Muscle of leg (tissue), 3 donors: ENCODE measurements at regions not wholly inside any gene's neighbourhood (a gene's known extent, or its start where the extent isn't known, plus 50 kb on each side); places are given as distances from the start of the nearest gene placed in this dataset.
A peak's percentile ranks its signal among the peaks of the same experiment; 100 is the strongest.

ENCODE experiments used
- DNase-seq: peaks from one replicate; pipeline ENCODE4 v3.0.0; 2013
- H3K27ac ChIP-seq: one replicate; pipeline ENCODE4 v1.5.1; 2013; ENCODE audit warnings: mild to moderate bottlenecking, low read length, control low read depth
- H3K27me3 ChIP-seq: one replicate; pipeline ENCODE4 v1.6.1; 2013; ENCODE audit warnings: low read length; ENCODE audit not compliant: control insufficient read depth, insufficient read depth
- H3K36me3 ChIP-seq: one replicate; pipeline ENCODE4 v1.6.1; 2013; ENCODE audit warnings: low read length; ENCODE audit not compliant: control insufficient read depth, insufficient read depth
- H3K4me1 ChIP-seq: one replicate; pipeline ENCODE4 v1.6.1; 2013; ENCODE audit warnings: low read length; ENCODE audit not compliant: control insufficient read depth, insufficient read depth
- H3K4me3 ChIP-seq: one replicate; pipeline ENCODE4 v1.5.1; 2013; ENCODE audit warnings: low read length, control low read depth
- H3K9me3 ChIP-seq: replicated peaks from 2 replicates; pipeline ENCODE4 v1.6.1; 2013; ENCODE audit warnings: low read depth, low read length; ENCODE audit not compliant: control insufficient read depth
- WGBS: methylation state at CpG from one replicate; pipeline ENCODE4 v1.1.5; 2013; ENCODE audit warnings: missing lambda C conversion rate; ENCODE audit not compliant: insufficient coverage; 5-methylcytosine and 5-hydroxymethylcytosine counted together

- H3K4me3 ChIP-seq, result no peak overlapping the region
- no peaks in the 10 kb centered on the region for H3K36me3 ChIP-seq
- H3K27ac ChIP-seq, result no peak overlapping the region
- no peaks in the 10 kb centered on the region for H3K9me3 ChIP-seq
- DNase-seq, result no peak
- no peaks in the 10 kb centered on the region for H3K4me1 ChIP-seq
- 84% methylated on average over 4 of the region's 5 CpGs for WGBS
- no peaks in the 10 kb centered on the region for H3K27me3 ChIP-seq
These were observed 427.9 kb downstream of the STIM2 start for GRCh38 chr4:27288496-27288895.

- no peak overlapping the region for H3K27ac ChIP-seq
- H3K27me3 ChIP-seq, result no peaks in the 10 kb centered on the region
- H3K9me3 ChIP-seq, result no peaks in the 10 kb centered on the region
- H3K4me1 ChIP-seq, result no peaks in the 10 kb centered on the region
- no peak for DNase-seq
- no CpG with 5 or more reads among the region's 3 CpGs for WGBS
- no peaks in the 10 kb centered on the region for H3K36me3 ChIP-seq
- H3K4me3 ChIP-seq, result no peak overlapping the region
These were observed 429.1 kb downstream of the STIM2 start for GRCh38 chr4:27289704-27290103.

GRCh38 chr4:27293831-27294230, 433.2 kb downstream of the STIM2 start:
- DNase-seq, result no peak
- no CpG with 5 or more reads among the region's 4 CpGs for WGBS
- no peaks in the 10 kb centered on the region for H3K9me3 ChIP-seq
- H3K4me3 ChIP-seq, result no peak overlapping the region
- no peaks in the 10 kb centered on the region for H3K27me3 ChIP-seq
- no peaks in the 10 kb centered on the region for H3K4me1 ChIP-seq
- H3K27ac ChIP-seq, result no peak overlapping the region
- H3K36me3 ChIP-seq, result no peaks in the 10 kb centered on the region

- Histone ChIP-seq H3K9me3 (peaks cover 3% of the 10 kb centered on the region), H3K36me3 (no peaks in the 10 kb centered on the region), H3K27ac (no peak overlapping the region), H3K4me3 (no peak overlapping the region), H3K27me3 (no peaks in the 10 kb centered on the region), H3K4me1 (no peaks in the 10 kb centered on the region)
- no CpG with 5 or more reads among the region's 1 CpG for WGBS
- no peak for DNase-seq
These were observed 444.1 kb downstream of the STIM2 start for GRCh38 chr4:27304751-27305150.

GRCh38 chr4:27305246-27305645, 444.6 kb downstream of the STIM2 start:
- DNase-seq, result no peak
- no peaks in the 10 kb centered on the region for H3K4me1 ChIP-seq
- no peaks in the 10 kb centered on the region for H3K27me3 ChIP-seq
- no CpG with 5 or more reads among the region's 1 CpG for WGBS
- no peak overlapping the region for H3K4me3 ChIP-seq
- H3K9me3 ChIP-seq, result peaks cover 3% of the 10 kb centered on the region
- H3K36me3 ChIP-seq, result no peaks in the 10 kb centered on the region
- no peak overlapping the region for H3K27ac ChIP-seq

- no peak for DNase-seq
- WGBS, result 75% methylated on average over 4 of the region's 6 CpGs
- H3K36me3 ChIP-seq, result no peaks in the 10 kb centered on the region
These were observed 447.7 kb downstream of the STIM2 start for GRCh38 chr4:27308379-27308778.

GRCh38 chr4:27315625-27316024, 455.0 kb downstream of the STIM2 start:
- no peak overlapping the region for H3K27ac ChIP-seq
- H3K4me1 ChIP-seq, result no peaks in the 10 kb centered on the region
- H3K9me3 ChIP-seq, result no peaks in the 10 kb centered on the region
- H3K4me3 ChIP-seq, result no peak overlapping the region
- H3K27me3 ChIP-seq, result no peaks in the 10 kb centered on the region
- DNase-seq, result no peak
- H3K36me3 ChIP-seq, result no peaks in the 10 kb centered on the region

More at GRCh38 chr4:27308379-27308778, 447.7 kb downstream of the STIM2 start:
- Histone ChIP-seq H3K27ac (no peak overlapping the region), H3K27me3 (no peaks in the 10 kb centered on the region), H3K4me3 (no peak overlapping the region), H3K4me1 (no peaks in the 10 kb centered on the region), H3K9me3 (no peaks in the 10 kb centered on the region)

- Histone ChIP-seq H3K9me3 (no peaks in the 10 kb centered on the region), H3K36me3 (no peaks in the 10 kb centered on the region), H3K27me3 (no peaks in the 10 kb centered on the region), H3K27ac (no peak overlapping the region), H3K4me1 (no peaks in the 10 kb centered on the region), H3K4me3 (no peak overlapping the region)
- no CpG with 5 or more reads among the region's 4 CpGs for WGBS
- DNase-seq, result no peak
These were observed 455.5 kb downstream of the STIM2 start for GRCh38 chr4:27316176-27316575.

GRCh38 chr4:27318740-27319139, 458.1 kb downstream of the STIM2 start:
- H3K27ac ChIP-seq, result no peak overlapping the region
- WGBS, result 11% methylated on average over 2 of the region's 6 CpGs
- DNase-seq, result peak; percentile 66
- H3K9me3 ChIP-seq, result no peaks in the 10 kb centered on the region
- H3K4me1 ChIP-seq, result no peaks in the 10 kb centered on the region
- no peaks in the 10 kb centered on the region for H3K36me3 ChIP-seq
- no peaks in the 10 kb centered on the region for H3K27me3 ChIP-seq
- no peak overlapping the region for H3K4me3 ChIP-seq

- Histone ChIP-seq H3K4me1 (no peaks in the 10 kb centered on the region), H3K27me3 (no peaks in the 10 kb centered on the region), H3K9me3 (no peaks in the 10 kb centered on the region), H3K4me3 (no peak overlapping the region), H3K36me3 (no peaks in the 10 kb centered on the region), H3K27ac (no peak overlapping the region)
- WGBS, result 55% methylated on average over 4 of the region's 6 CpGs
- DNase-seq, result no peak
These were observed 466.4 kb downstream of the STIM2 start for GRCh38 chr4:27326991-27327390.

GRCh38 chr4:27327421-27328181, 467.0 kb downstream of the STIM2 start:
- Histone ChIP-seq H3K9me3 (no peaks in the 10 kb centered on the region), H3K27ac (no peak overlapping the region), H3K4me3 (no peak overlapping the region), H3K36me3 (no peaks in the 10 kb centered on the region), H3K4me1 (no peaks in the 10 kb centered on the region), H3K27me3 (no peaks in the 10 kb centered on the region)
- no peak for DNase-seq
- 100% methylated on average over 1 of the region's 5 CpGs for WGBS
